Thyroid gland (tissue), 4 donors: ENCODE measurements at regions not wholly inside any gene's neighbourhood (a gene's known extent, or its start where the extent isn't known, plus 50 kb on each side); places are given as distances from the start of the nearest gene placed in this dataset.

Source experiments
- DNase-seq, 2 donors: peaks; one replicate each; pipeline ENCODE4 v3.0.0-alpha.2; 2019
- H3K27ac ChIP-seq, 3 donors: fragments of 200-600 bp; sonication (generic); 1 replicate in 2 of 3; 2 replicates in 1 of 3; pipeline ENCODE4 v1.5.1; 2016 to 2019; ENCODE audit warnings: mild to moderate bottlenecking in 1 of 3, moderate library complexity in 1 of 3
- H3K27me3 ChIP-seq: fragments of 200-600 bp; sonication (generic); one replicate; pipeline ENCODE4 v1.5.1; 2019
- H3K36me3 ChIP-seq, 2 donors: fragments of 200-600 bp; sonication (generic); one replicate each; pipeline ENCODE4 v1.5.1; 2016 to 2019
- H3K4me1 ChIP-seq, 2 donors: fragments of 200-600 bp; sonication (generic); one replicate each; pipeline ENCODE4 v1.5.1; 2017 to 2019
- H3K4me3 ChIP-seq, 3 donors: fragments of 200-600 bp; sonication (generic); replicated peaks in 1 of 3; 1 replicate in 2 of 3; 2 replicates in 1 of 3; pipeline ENCODE4 v1.5.1; 2016; ENCODE audit warnings: mild to moderate bottlenecking in 1 of 3
- H3K9me3 ChIP-seq: fragments of 200-600 bp; sonication (generic); one replicate; pipeline ENCODE4 v1.5.1; 2017
- CTCF ChIP-seq, 6 experiments: fragments of 200-600 bp in 3 of 6; fragments of 450-650 bp in 3 of 6; sonication (generic) in 3 of 6; IDR thresholded peaks; one replicate each; pipeline ENCODE4 v1.5.1; 2016 to 2019; ENCODE audit warnings: antibody characterized with exemption in 6 of 6, mild to moderate bottlenecking in 2 of 6, inconsistent platforms in 1 of 6, moderate library complexity in 1 of 6
- POLR2A ChIP-seq, 2 donors: fragments of 450-650 bp; IDR thresholded peaks; one replicate each; pipeline ENCODE4 v1.6.1; 2017; ENCODE audit warnings: antibody characterized with exemption in 2 of 2, mild to moderate bottlenecking in 2 of 2, moderate library complexity in 1 of 2
- WGBS, 2 donors: methylation state at CpG; one replicate each; pipeline ENCODE4 v1.1.5; 2017; 5-methylcytosine and 5-hydroxymethylcytosine counted together
- intact Hi-C: fragments of 100-400 bp; cut with DNase I; formaldehyde crosslinking; loops from one replicate; pipeline ENCODE4 v1.15.1; 2023

- DNase-seq, result no peak
- no peak for TF ChIP-seq POLR2A (IDR thresholded peaks at IDR 0.05)
- no peak for TF ChIP-seq CTCF (IDR thresholded peaks at IDR 0.05)
- H3K27me3 ChIP-seq, result no peaks in the 10 kb centered on the region
- no peak overlapping the region for H3K27ac ChIP-seq
- intact Hi-C loops, result no loop called here
- H3K4me1 ChIP-seq, result no peaks in the 10 kb centered on the region
- H3K36me3 ChIP-seq, result no peaks in the 10 kb centered on the region
- 62 to 75% methylated on average over 4 of the region's 4 CpGs for WGBS, 2 donors
- no peaks in the 10 kb centered on the region for H3K9me3 ChIP-seq
- no peak overlapping the region for H3K4me3 ChIP-seq
Measured at GRCh38 chr3:26058901-26059321, 269.0 kb downstream of the OXSM start.

GRCh38 chr3:26061947-26062346 lies 272.1 kb downstream of the OXSM start:
- Histone ChIP-seq H3K4me3 (no peak overlapping the region), H3K27me3 (no peaks in the 10 kb centered on the region), H3K4me1 (no peaks in the 10 kb centered on the region), H3K27ac (no peak overlapping the region), H3K36me3 (no peaks in the 10 kb centered on the region), H3K9me3 (no peaks in the 10 kb centered on the region)
- no peak for DNase-seq
- intact Hi-C loops, result no loop called here
- TF ChIP-seq CTCF (IDR thresholded peaks at IDR 0.05) (no peak), POLR2A (IDR thresholded peaks at IDR 0.05) (no peak)

- Histone ChIP-seq H3K27ac (no peak overlapping the region), H3K4me1 (no peaks in the 10 kb centered on the region), H3K27me3 (no peaks in the 10 kb centered on the region), H3K9me3 (no peaks in the 10 kb centered on the region), H3K36me3 (no peaks in the 10 kb centered on the region), H3K4me3 (no peak overlapping the region)
- DNase-seq, result no peak
- intact Hi-C loops, result no loop called here
- WGBS, 2 donors, result 89 to 90% methylated on average over 1 of the region's 1 CpG
- TF ChIP-seq POLR2A (IDR thresholded peaks at IDR 0.05), result no peak
- no peak for TF ChIP-seq CTCF (IDR thresholded peaks at IDR 0.05)
Measured at GRCh38 chr3:26064297-26064696, 274.4 kb downstream of the OXSM start.

GRCh38 chr3:26068890-26069289 lies 279.0 kb downstream of the OXSM start:
- whole genome bisulfite sequencing, 2 donors, result 89 to 94% methylated on average over 4 of the region's 4 CpGs
- Histone ChIP-seq H3K36me3 (no peaks in the 10 kb centered on the region), H3K4me3 (no peak overlapping the region), H3K9me3 (no peaks in the 10 kb centered on the region), H3K27ac (no peak overlapping the region), H3K4me1 (no peaks in the 10 kb centered on the region), H3K27me3 (no peaks in the 10 kb centered on the region)
- no peak for DNase-seq
- TF ChIP-seq POLR2A (IDR thresholded peaks at IDR 0.05) (no peak), CTCF (IDR thresholded peaks at IDR 0.05) (no peak)
- intact Hi-C loops, result no loop called here

GRCh38 chr3:26070854-26071253 lies 281.0 kb downstream of the OXSM start:
- Histone ChIP-seq H3K27ac (no peak overlapping the region), H3K9me3 (no peaks in the 10 kb centered on the region), H3K4me1 (no peaks in the 10 kb centered on the region), H3K4me3 (no peak overlapping the region), H3K27me3 (no peaks in the 10 kb centered on the region), H3K36me3 (no peaks in the 10 kb centered on the region)
- DNase-seq, result no peak
- intact Hi-C loops, result no loop called here
- WGBS, 2 donors, result 79% methylated on average over 1 of the region's 1 CpG
- TF ChIP-seq POLR2A (IDR thresholded peaks at IDR 0.05) (no peak), CTCF (IDR thresholded peaks at IDR 0.05) (no peak)
